GM21737 (cell line): ENCODE measurements at regions not wholly inside any gene's neighbourhood (a gene's known extent, or its start where the extent isn't known, plus 50 kb on each side); places are given as distances from the start of the nearest gene placed in this dataset.

Experiments
- ATAC-seq: cut with Tn5 transposase; IDR thresholded peaks from one replicate; pipeline ENCODE4 v1.9.1; 2021; ENCODE audit warnings: mild to moderate bottlenecking, moderate library complexity; ENCODE audit not compliant: unreplicated experiment

- ATAC-seq, result no peak
Observed at GRCh38 chr17:69716556-69716955, 302.1 kb downstream of the MAP2K6 start.

- ATAC-seq, result no peak
Observed at GRCh38 chr17:69717214-69717613, 302.7 kb downstream of the MAP2K6 start.

GRCh38 chr17:69717819-69718218, 303.3 kb downstream of the MAP2K6 start:
- no peak for ATAC-seq

GRCh38 chr17:69719474-69720048, 305.1 kb downstream of the MAP2K6 start:
- ATAC-seq, result no peak

- no peak for ATAC-seq
Observed at GRCh38 chr17:69722518-69722917, 308.0 kb downstream of the MAP2K6 start.

GRCh38 chr17:69723316-69723715, 308.8 kb downstream of the MAP2K6 start:
- no peak for ATAC-seq

GRCh38 chr17:69723741-69724140, 309.2 kb downstream of the MAP2K6 start:
- no peak for ATAC-seq

- no peak for ATAC-seq
Observed at GRCh38 chr17:69724238-69724637, 309.7 kb downstream of the MAP2K6 start.

- ATAC-seq, result no peak
Observed at GRCh38 chr17:69725146-69725545, 310.6 kb downstream of the MAP2K6 start.

GRCh38 chr17:69728816-69729215, 314.3 kb downstream of the MAP2K6 start:
- no peak for ATAC-seq

- ATAC-seq, result no peak
Observed at GRCh38 chr17:69729944-69730343, 315.4 kb downstream of the MAP2K6 start.

- no peak for ATAC-seq
Observed at GRCh38 chr17:69732272-69732918, 317.9 kb downstream of the MAP2K6 start.

- ATAC-seq, result no peak
Observed at GRCh38 chr17:69733171-69734012, 318.9 kb downstream of the MAP2K6 start.

- no peak for ATAC-seq
Observed at GRCh38 chr17:69734656-69735055, 320.2 kb downstream of the MAP2K6 start.

- no peak for ATAC-seq
Observed at GRCh38 chr17:69735285-69735684, 320.8 kb downstream of the MAP2K6 start.

- ATAC-seq, result no peak
Observed at GRCh38 chr17:69743091-69743490, 328.6 kb downstream of the MAP2K6 start.

- no peak for ATAC-seq
Observed at GRCh38 chr17:69744512-69745070, 330.1 kb downstream of the MAP2K6 start.

GRCh38 chr17:69749911-69750310, 325.1 kb upstream of the KCNJ16 start:
- ATAC-seq, result no peak

- no peak for ATAC-seq
Observed at GRCh38 chr17:69757688-69758430, 317.2 kb upstream of the KCNJ16 start.

- no peak for ATAC-seq
Observed at GRCh38 chr17:69760562-69760961, 314.5 kb upstream of the KCNJ16 start.

- ATAC-seq, result no peak
Observed at GRCh38 chr17:69761011-69761410, 314.0 kb upstream of the KCNJ16 start.
